Vagina (tissue), 2 donors: ENCODE measurements at regions not wholly inside any gene's neighbourhood (a gene's known extent, or its start where the extent isn't known, plus 50 kb on each side); places are given as distances from the start of the nearest gene placed in this dataset.

ENCODE experiments used
- CTCF ChIP-seq, 3 experiments: fragments of 450-650 bp in 2 of 3; fragments of 200-600 bp in 1 of 3; sonication (generic) in 1 of 3; IDR thresholded peaks; one replicate each; pipeline ENCODE4 v1.5.1; 2017 to 2019; ENCODE audit warnings: antibody characterized with exemption in 3 of 3, mild to moderate bottlenecking in 2 of 3, moderate library complexity in 2 of 3
- POLR2A ChIP-seq, 2 donors: fragments of 450-650 bp; IDR thresholded peaks; one replicate each; pipeline ENCODE4 v1.6.1; 2017; ENCODE audit warnings: antibody characterized with exemption in 2 of 2, mild to moderate bottlenecking in 2 of 2, moderate library complexity in 2 of 2
- POLR2AphosphoS5 ChIP-seq, 2 donors: sonication (generic); formaldehyde crosslinking; IDR thresholded peaks; one replicate each; pipeline ENCODE4 v1.9.0; 2017; ENCODE audit warnings: antibody characterized with exemption in 2 of 2, mild to moderate bottlenecking in 2 of 2, low read depth in 1 of 2; ENCODE audit not compliant: insufficient read depth in 1 of 2

- no peak for TF ChIP-seq CTCF (IDR thresholded peaks at IDR 0.05)
- TF ChIP-seq POLR2A (IDR thresholded peaks at IDR 0.05) = no peak
- no peak for TF ChIP-seq POLR2AphosphoS5 (IDR thresholded peaks at IDR 0.05; ENCODE audit: insufficient read depth in 1 of 2, low read depth in 1 of 2)
Measured at GRCh38 chr1:80424249-80424648, 1376.5 kb upstream of the ADGRL2 start.
